ENCODE measurements at regions not wholly inside any gene's neighbourhood (a gene's known extent, or its start where the extent isn't known, plus 50 kb on each side); places are given as distances from the start of the nearest gene placed in this dataset.

DNA sequence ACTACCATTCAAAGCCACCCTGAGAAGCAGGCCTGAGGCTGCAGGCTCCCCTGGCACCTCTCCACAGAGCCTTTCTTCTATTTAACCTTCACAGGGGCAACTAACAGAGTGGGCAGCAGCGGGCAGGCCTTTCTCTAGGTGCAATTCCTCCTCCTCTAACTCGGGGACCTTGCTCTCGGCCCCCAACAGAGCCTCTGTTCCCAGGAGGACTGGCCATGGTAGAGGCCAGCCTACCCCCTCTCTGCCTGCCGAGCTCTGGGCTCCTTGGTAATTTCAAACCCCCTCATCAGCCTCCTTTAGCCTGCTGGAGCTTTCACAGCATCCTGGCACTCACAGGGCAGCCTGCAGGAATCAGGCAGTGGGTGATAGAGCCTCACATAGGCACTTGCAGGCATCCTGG, 920.8 kb upstream of the ZNF722 start:
- no peak overlapping the region for H2AFZ ChIP-seq
- no peak overlapping the region for H3K4me2 ChIP-seq
- no peaks in the 10 kb centered on the region for H3K9me2 ChIP-seq (ENCODE audit: insufficient read depth)
- TF ChIP-seq EZH2 (IDR thresholded peaks at IDR 0.05; ENCODE audit: low read depth, unreplicated experiment) (no peak), POLR2AphosphoS5 (IDR thresholded peaks at IDR 0.05; ENCODE audit: low read depth) (no peak), ZNF331 (CRISPR knock-in tag; IDR thresholded peaks at IDR 0.05; ENCODE audit: low read depth) (no peak), REST (IDR thresholded peaks at IDR 0.05; ENCODE audit: unreplicated experiment) (no peak), ZNF114 (CRISPR knock-in tag; IDR thresholded peaks at IDR 0.05) (no peak), ZNF462 (CRISPR knock-in tag; IDR thresholded peaks at IDR 0.05) (no peak), EZH2phosphoT487 (IDR thresholded peaks at IDR 0.05; ENCODE audit: unreplicated experiment) (no peak), ETS1 (IDR thresholded peaks at IDR 0.05) (no peak), JUNB (IDR thresholded peaks at IDR 0.05; ENCODE audit: unreplicated experiment) (no peak), CTCF (conservative IDR thresholded peaks at IDR 0.05; ENCODE audit: low read depth in 2 of 2) (no peak)
- no peaks in the 10 kb centered on the region for H3K36me3 ChIP-seq (ENCODE audit: insufficient read depth)
- no peaks in the 10 kb centered on the region for H3K27me3 ChIP-seq (ENCODE audit: insufficient read depth)
- H3F3A ChIP-seq (replicated peaks; ENCODE audit: low read depth) = no peaks in the 10 kb centered on the region
- Mint-ChIP-seq H3K27ac (no peak overlapping the region), H3K27me3 (ENCODE audit: insufficient read depth, low read depth, poor library complexity) (peaks cover 4% of the 10 kb centered on the region), H3K36me3 (ENCODE audit: low read depth) (peaks cover 35% of the 10 kb centered on the region), H3K4me1 (no peaks in the 10 kb centered on the region), H3K4me3 (no peak overlapping the region), H3K9me3 (peaks cover 99% of the 10 kb centered on the region)
- no peaks in the 10 kb centered on the region for H4K20me1 ChIP-seq (replicated peaks; ENCODE audit: insufficient read depth)
- no peak overlapping the region for H3K4me3 ChIP-seq
- no peaks in the 10 kb centered on the region for H3K4me1 ChIP-seq (ENCODE audit: insufficient read depth)
- no peak overlapping the region for H3K27ac ChIP-seq (ENCODE audit: low read depth)
- DNase-seq (ENCODE audit: low spot score) = no peak
- ATAC-seq = no peak
- H3K79me2 ChIP-seq (replicated peaks; ENCODE audit: insufficient read depth) = no peaks in the 10 kb centered on the region
